ENCODE measurements at regions not wholly inside any gene's neighbourhood (a gene's known extent, or its start where the extent isn't known, plus 50 kb on each side); places are given as distances from the start of the nearest gene placed in this dataset.

- H3K9me3 ChIP-seq (ENCODE audit: control insufficient read depth in 2 of 3, insufficient read depth in 1 of 3, low read length in 3 of 3): no peaks in the 10 kb centered on the region
- no peak for TF ChIP-seq CTCF (IDR thresholded peaks at IDR 0.05; ENCODE audit: borderline replicate concordance, extremely low read depth, insufficient read depth)
- intact Hi-C loops (cut with DNase I): no loop called here
- peaks cover 0 to 6% (median 0%) of the 10 kb centered on the region in 3 donors for H3K4me1 ChIP-seq (ENCODE audit: control insufficient read depth in 2 of 3, insufficient read depth in 2 of 3, low read depth in 1 of 3, low read length in 3 of 3)
- no peaks in the 10 kb centered on the region for H3K27me3 ChIP-seq (ENCODE audit: control insufficient read depth, insufficient read depth, low read length)
- H3K4me3 ChIP-seq (ENCODE audit: low read length in 3 of 3): no peak overlapping the region
- no peak overlapping the region for H3K9ac ChIP-seq (ENCODE audit: low read length in 3 of 3)
- no peak overlapping the region for H3K27ac ChIP-seq (ENCODE audit: low read depth in 2 of 2, low read length in 2 of 2)
- H3K36me3 ChIP-seq (ENCODE audit: control insufficient read depth in 2 of 3, insufficient read depth in 3 of 3, low read length in 3 of 3): no peaks in the 10 kb centered on the region
- no peak for FAIRE-seq
- DNase-seq: no peak
Measured at GRCh38 chr1:55464550-55464949, 249.4 kb upstream of the USP24 start.

- Histone ChIP-seq H3K27me3 (ENCODE audit: control insufficient read depth, insufficient read depth, low read length) (no peaks in the 10 kb centered on the region), H3K27ac (ENCODE audit: low read depth in 2 of 2, low read length in 2 of 2) (no peak overlapping the region), H3K4me1 (ENCODE audit: control insufficient read depth in 2 of 3, insufficient read depth in 2 of 3, low read depth in 1 of 3, low read length in 3 of 3) (peaks cover 0 to 6% (median 0%) of the 10 kb centered on the region in 3 donors), H3K36me3 (ENCODE audit: control insufficient read depth in 2 of 3, insufficient read depth in 3 of 3, low read length in 3 of 3) (no peaks in the 10 kb centered on the region), H3K9me3 (ENCODE audit: control insufficient read depth in 2 of 3, insufficient read depth in 1 of 3, low read length in 3 of 3) (no peaks in the 10 kb centered on the region), H3K9ac (ENCODE audit: low read length in 3 of 3) (no peak overlapping the region), H3K4me3 (ENCODE audit: low read length in 3 of 3) (no peak overlapping the region)
- TF ChIP-seq CTCF (IDR thresholded peaks at IDR 0.05; ENCODE audit: borderline replicate concordance, extremely low read depth, insufficient read depth): no peak
- intact Hi-C loops (cut with DNase I): no loop called here
- no peak for DNase-seq
- no peak for FAIRE-seq
Measured at GRCh38 chr1:55463814-55464475, 248.8 kb upstream of the USP24 start.

GRCh38 chr1:55457874-55458273 lies 242.7 kb upstream of the USP24 start:
- no peak for DNase-seq
- no peak for TF ChIP-seq CTCF (IDR thresholded peaks at IDR 0.05; ENCODE audit: borderline replicate concordance, extremely low read depth, insufficient read depth)
- Histone ChIP-seq H3K27me3 (ENCODE audit: control insufficient read depth, insufficient read depth, low read length) (no peaks in the 10 kb centered on the region), H3K27ac (ENCODE audit: low read depth in 2 of 2, low read length in 2 of 2) (no peak overlapping the region), H3K36me3 (ENCODE audit: control insufficient read depth in 2 of 3, insufficient read depth in 3 of 3, low read length in 3 of 3) (no peaks in the 10 kb centered on the region), H3K4me1 (ENCODE audit: control insufficient read depth in 2 of 3, insufficient read depth in 2 of 3, low read depth in 1 of 3, low read length in 3 of 3) (no peaks in the 10 kb centered on the region), H3K9me3 (ENCODE audit: control insufficient read depth in 2 of 3, insufficient read depth in 1 of 3, low read length in 3 of 3) (peaks cover 0 to 8% (median 4%) of the 10 kb centered on the region in 3 donors), H3K4me3 (ENCODE audit: low read length in 3 of 3) (no peak overlapping the region), H3K9ac (ENCODE audit: low read length in 3 of 3) (no peak overlapping the region)
- FAIRE-seq: no peak
- intact Hi-C loops (cut with DNase I): no loop called here

GRCh38 chr1:55456971-55457370 lies 241.8 kb upstream of the USP24 start:
- Histone ChIP-seq H3K4me1 (ENCODE audit: control insufficient read depth in 2 of 3, insufficient read depth in 2 of 3, low read depth in 1 of 3, low read length in 3 of 3) (no peaks in the 10 kb centered on the region), H3K27ac (ENCODE audit: low read depth in 2 of 2, low read length in 2 of 2) (no peak overlapping the region), H3K9me3 (ENCODE audit: control insufficient read depth in 2 of 3, insufficient read depth in 1 of 3, low read length in 3 of 3) (peaks cover 0 to 8% (median 4%) of the 10 kb centered on the region in 3 donors), H3K9ac (ENCODE audit: low read length in 3 of 3) (no peak overlapping the region), H3K4me3 (ENCODE audit: low read length in 3 of 3) (no peak overlapping the region), H3K36me3 (ENCODE audit: control insufficient read depth in 2 of 3, insufficient read depth in 3 of 3, low read length in 3 of 3) (no peaks in the 10 kb centered on the region), H3K27me3 (ENCODE audit: control insufficient read depth, insufficient read depth, low read length) (no peaks in the 10 kb centered on the region)
- no peak for DNase-seq
- no peak for FAIRE-seq
- TF ChIP-seq CTCF (IDR thresholded peaks at IDR 0.05; ENCODE audit: borderline replicate concordance, extremely low read depth, insufficient read depth): no peak
- intact Hi-C loops (cut with DNase I): no loop called here

Data from kidney (tissue), 13 donors.